Endothelial cell (in vitro differentiated cells): ENCODE measurements at regions not wholly inside any gene's neighbourhood (a gene's known extent, or its start where the extent isn't known, plus 50 kb on each side); places are given as distances from the start of the nearest gene placed in this dataset.

Source experiments
- DNase-seq: peaks from one replicate; pipeline ENCODE4 v3.0.0; 2021; ENCODE audit warnings: low spot score
- H3K27ac Mint-ChIP-seq: one replicate; pipeline ENCODE4 v1.8.0; 2021; ENCODE audit warnings: mixed read lengths, inconsistent platforms; ENCODE audit not compliant: unreplicated experiment
- H3K27me3 Mint-ChIP-seq: one replicate; pipeline ENCODE4 v1.8.0; 2021; ENCODE audit warnings: mild to moderate bottlenecking, moderate library complexity, mixed read lengths, inconsistent platforms; ENCODE audit not compliant: unreplicated experiment
- H3K36me3 Mint-ChIP-seq: one replicate; pipeline ENCODE4 v1.8.0; 2021; ENCODE audit warnings: mild to moderate bottlenecking, low read depth, mixed read lengths, inconsistent platforms; ENCODE audit not compliant: unreplicated experiment
- H3K4me1 Mint-ChIP-seq: one replicate; pipeline ENCODE4 v1.8.0; 2021; ENCODE audit warnings: mild to moderate bottlenecking, mixed read lengths, inconsistent platforms; ENCODE audit not compliant: unreplicated experiment
- H3K4me3 Mint-ChIP-seq: one replicate; pipeline ENCODE4 v1.8.0; 2021; ENCODE audit warnings: mild to moderate bottlenecking, mixed read lengths, inconsistent platforms; ENCODE audit not compliant: unreplicated experiment
- H3K9me3 Mint-ChIP-seq: one replicate; pipeline ENCODE4 v1.8.0; 2021; ENCODE audit warnings: mixed read lengths, inconsistent platforms; ENCODE audit not compliant: unreplicated experiment
- TF ChIP-seq, protein P1 (sequence below): fragments of 200-600 bp; sonication (generic); IDR thresholded peaks from one replicate; pipeline ENCODE4 v1.5.0; 2021; ENCODE audit warnings: antibody characterized with exemption; ENCODE audit not compliant: unreplicated experiment

DNA sequence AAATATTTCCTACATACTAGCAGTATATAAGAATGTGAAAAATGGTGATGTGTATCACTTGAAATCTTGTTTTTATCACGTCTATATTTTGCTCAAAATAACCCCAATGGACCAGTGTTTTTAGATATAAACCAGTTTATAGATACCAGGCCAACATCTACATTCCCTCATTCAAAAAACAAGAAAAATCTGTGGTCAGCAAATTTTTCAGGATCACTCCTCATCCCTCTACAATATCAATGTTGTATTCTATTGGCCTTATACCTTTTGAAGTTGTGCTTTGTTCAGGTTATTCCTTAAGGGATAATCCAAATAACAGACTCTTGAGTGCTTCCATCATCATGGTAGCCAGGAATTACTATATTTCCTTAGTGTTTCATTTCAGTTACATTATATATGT lies 332.9 kb upstream of the ARRDC4 start:
- Mint-ChIP-seq H3K4me1 (no peaks in the 10 kb centered on the region), H3K9me3 (no peaks in the 10 kb centered on the region), H3K27ac (no peak overlapping the region), H3K36me3 (no peaks in the 10 kb centered on the region), H3K27me3 (peaks cover 2% of the 10 kb centered on the region), H3K4me3 (no peak overlapping the region)
- DNase-seq = no peak
- TF ChIP-seq, protein P1, sequence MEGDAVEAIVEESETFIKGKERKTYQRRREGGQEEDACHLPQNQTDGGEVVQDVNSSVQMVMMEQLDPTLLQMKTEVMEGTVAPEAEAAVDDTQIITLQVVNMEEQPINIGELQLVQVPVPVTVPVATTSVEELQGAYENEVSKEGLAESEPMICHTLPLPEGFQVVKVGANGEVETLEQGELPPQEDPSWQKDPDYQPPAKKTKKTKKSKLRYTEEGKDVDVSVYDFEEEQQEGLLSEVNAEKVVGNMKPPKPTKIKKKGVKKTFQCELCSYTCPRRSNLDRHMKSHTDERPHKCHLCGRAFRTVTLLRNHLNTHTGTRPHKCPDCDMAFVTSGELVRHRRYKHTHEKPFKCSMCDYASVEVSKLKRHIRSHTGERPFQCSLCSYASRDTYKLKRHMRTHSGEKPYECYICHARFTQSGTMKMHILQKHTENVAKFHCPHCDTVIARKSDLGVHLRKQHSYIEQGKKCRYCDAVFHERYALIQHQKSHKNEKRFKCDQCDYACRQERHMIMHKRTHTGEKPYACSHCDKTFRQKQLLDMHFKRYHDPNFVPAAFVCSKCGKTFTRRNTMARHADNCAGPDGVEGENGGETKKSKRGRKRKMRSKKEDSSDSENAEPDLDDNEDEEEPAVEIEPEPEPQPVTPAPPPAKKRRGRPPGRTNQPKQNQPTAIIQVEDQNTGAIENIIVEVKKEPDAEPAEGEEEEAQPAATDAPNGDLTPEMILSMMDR = no peak

DNA sequence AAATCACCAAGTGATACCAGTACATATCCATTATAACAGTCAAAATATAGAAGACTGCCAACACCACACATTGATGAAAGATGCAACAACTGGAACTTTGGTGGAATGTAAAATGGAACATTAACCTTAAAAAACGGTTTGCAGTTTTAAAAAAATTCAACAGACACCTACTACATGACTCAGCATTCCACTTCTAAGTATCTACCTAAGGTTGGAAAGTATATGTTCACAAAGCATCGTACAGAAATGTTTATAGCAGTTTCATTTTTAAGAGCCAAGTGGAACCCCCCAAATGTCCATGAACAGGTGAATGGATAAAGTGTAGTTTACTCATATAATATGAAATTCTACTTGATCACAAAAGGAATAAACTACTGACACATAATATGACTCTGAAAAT lies 314.7 kb upstream of the ARRDC4 start:
- Mint-ChIP-seq H3K4me1 (no peaks in the 10 kb centered on the region), H3K36me3 (no peaks in the 10 kb centered on the region), H3K27ac (no peak overlapping the region), H3K9me3 (no peaks in the 10 kb centered on the region), H3K4me3 (no peak overlapping the region), H3K27me3 (peaks cover 2% of the 10 kb centered on the region)
- DNase-seq = no peak
- TF ChIP-seq, protein P1 = no peak

DNA sequence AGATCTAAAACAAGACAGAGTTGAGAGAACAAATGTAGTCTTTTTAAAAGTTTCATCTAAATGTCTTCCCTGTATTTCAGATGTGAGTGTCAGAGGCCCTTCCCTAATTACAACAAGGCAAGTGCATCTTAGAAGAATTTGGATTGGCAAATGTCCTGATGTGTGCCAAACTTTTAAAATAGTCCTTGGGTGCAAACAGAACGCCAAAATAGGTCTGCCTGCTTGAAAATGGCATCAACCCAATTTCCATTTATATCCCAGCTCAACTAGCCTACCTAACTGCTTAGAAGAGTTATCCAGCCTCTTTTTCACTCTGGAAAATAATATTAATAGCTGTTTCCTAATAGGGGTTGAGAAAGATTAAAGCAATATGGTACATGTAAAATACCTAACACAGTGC lies 311.8 kb upstream of the ARRDC4 start:
- DNase-seq = no peak
- H3K9me3 Mint-ChIP-seq = no peaks in the 10 kb centered on the region
- H3K4me1 Mint-ChIP-seq = peaks cover 3% of the 10 kb centered on the region
- TF ChIP-seq, protein P1 = no peak
- no peaks in the 10 kb centered on the region for H3K36me3 Mint-ChIP-seq
- H3K27ac Mint-ChIP-seq = no peak overlapping the region
- no peaks in the 10 kb centered on the region for H3K27me3 Mint-ChIP-seq
- no peak overlapping the region for H3K4me3 Mint-ChIP-seq

DNA sequence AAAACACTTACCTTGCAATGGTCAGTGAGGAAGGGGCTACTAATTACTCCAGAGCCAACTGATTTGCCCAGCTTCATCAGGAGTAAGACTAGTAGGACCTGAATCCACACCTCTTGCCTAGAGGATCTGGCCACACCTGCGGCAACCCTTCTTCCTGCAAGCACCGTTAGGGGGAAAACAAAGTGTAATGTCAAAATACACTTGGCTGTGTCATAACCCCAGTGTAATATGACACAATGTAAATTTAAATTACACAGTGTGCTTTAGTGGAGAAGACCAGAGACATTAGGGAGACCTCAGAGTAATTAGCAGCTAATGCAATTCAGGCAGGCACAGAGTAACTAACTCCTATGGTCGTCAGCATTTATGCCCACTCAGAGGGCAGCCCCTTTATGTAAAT lies 308.5 kb upstream of the ARRDC4 start:
- Mint-ChIP-seq H3K36me3 (no peaks in the 10 kb centered on the region), H3K27me3 (no peaks in the 10 kb centered on the region), H3K4me1 (peaks cover 3% of the 10 kb centered on the region), H3K9me3 (no peaks in the 10 kb centered on the region), H3K27ac (no peak overlapping the region), H3K4me3 (no peak overlapping the region)
- no peak for DNase-seq
- TF ChIP-seq, protein P1 = no peak

DNA sequence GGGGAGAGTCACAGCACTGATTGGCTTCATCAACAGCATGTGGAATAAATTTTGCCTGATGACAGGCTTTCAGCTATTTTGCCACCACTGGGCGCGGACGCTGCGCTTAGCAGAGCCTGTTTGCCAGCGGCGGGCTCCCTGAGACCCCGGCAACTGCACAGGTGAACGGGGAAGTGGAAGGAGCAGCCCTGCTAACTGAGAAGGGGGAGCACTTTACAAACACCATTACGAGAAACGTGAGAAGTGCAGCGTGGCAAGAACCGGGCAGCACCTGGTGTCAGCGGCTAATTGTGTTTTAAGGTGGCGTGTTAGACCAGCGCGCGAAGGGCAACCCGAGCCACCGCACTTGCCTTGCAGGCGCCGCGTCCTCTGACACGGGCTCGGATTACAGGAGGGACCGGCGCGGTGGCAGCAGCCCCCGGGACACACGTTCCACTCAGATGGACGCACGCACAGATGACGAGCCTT lies 307.8 kb upstream of the ARRDC4 start:
- DNase-seq = peak; percentile 33
- Mint-ChIP-seq H3K9me3 (no peaks in the 10 kb centered on the region), H3K27me3 (no peaks in the 10 kb centered on the region), H3K36me3 (no peaks in the 10 kb centered on the region), H3K4me3 (peak overlapping the region; percentile 81), H3K4me1 (peaks cover 3% of the 10 kb centered on the region), H3K27ac (no peak overlapping the region)
- TF ChIP-seq, protein P1 = no peak
